Gastrocnemius medialis (tissue), 4 donors: ENCODE measurements at regions not wholly inside any gene's neighbourhood (a gene's known extent, or its start where the extent isn't known, plus 50 kb on each side); places are given as distances from the start of the nearest gene placed in this dataset.
A peak's percentile ranks its signal among the peaks of the same experiment; 100 is the strongest.

ENCODE experiments used
- CTCF ChIP-seq, 5 experiments: fragments of 450-650 bp in 3 of 5; fragments of 200-600 bp in 2 of 5; sonication (generic) in 2 of 5; IDR thresholded peaks in 4 of 5; conservative IDR thresholded peaks in 1 of 5; 1 replicate in 4 of 5; 2 replicates in 1 of 5; pipeline ENCODE4 v1.5.1; 2016 to 2019; ENCODE audit warnings: antibody characterized with exemption in 5 of 5, mild to moderate bottlenecking in 3 of 5, moderate library complexity in 3 of 5
- POLR2A ChIP-seq, 2 donors: fragments of 450-650 bp; IDR thresholded peaks; one replicate each; pipeline ENCODE4 v1.6.1; 2017; ENCODE audit warnings: antibody characterized with exemption in 2 of 2, mild to moderate bottlenecking in 2 of 2, moderate library complexity in 2 of 2

GRCh38 chr17:6913608-6914443, 82.0 kb upstream of the ALOX12 start:
- TF ChIP-seq CTCF (IDR thresholded peaks at IDR 0.05 in 4 of 5, conservative IDR thresholded peaks at IDR 0.05 in 1 of 5) (peak; percentile 64 to 87 (median 84)), POLR2A (IDR thresholded peaks at IDR 0.05) (no peak)
